ENCODE measurements at regions not wholly inside any gene's neighbourhood (a gene's known extent, or its start where the extent isn't known, plus 50 kb on each side); places are given as distances from the start of the nearest gene placed in this dataset.

DNA sequence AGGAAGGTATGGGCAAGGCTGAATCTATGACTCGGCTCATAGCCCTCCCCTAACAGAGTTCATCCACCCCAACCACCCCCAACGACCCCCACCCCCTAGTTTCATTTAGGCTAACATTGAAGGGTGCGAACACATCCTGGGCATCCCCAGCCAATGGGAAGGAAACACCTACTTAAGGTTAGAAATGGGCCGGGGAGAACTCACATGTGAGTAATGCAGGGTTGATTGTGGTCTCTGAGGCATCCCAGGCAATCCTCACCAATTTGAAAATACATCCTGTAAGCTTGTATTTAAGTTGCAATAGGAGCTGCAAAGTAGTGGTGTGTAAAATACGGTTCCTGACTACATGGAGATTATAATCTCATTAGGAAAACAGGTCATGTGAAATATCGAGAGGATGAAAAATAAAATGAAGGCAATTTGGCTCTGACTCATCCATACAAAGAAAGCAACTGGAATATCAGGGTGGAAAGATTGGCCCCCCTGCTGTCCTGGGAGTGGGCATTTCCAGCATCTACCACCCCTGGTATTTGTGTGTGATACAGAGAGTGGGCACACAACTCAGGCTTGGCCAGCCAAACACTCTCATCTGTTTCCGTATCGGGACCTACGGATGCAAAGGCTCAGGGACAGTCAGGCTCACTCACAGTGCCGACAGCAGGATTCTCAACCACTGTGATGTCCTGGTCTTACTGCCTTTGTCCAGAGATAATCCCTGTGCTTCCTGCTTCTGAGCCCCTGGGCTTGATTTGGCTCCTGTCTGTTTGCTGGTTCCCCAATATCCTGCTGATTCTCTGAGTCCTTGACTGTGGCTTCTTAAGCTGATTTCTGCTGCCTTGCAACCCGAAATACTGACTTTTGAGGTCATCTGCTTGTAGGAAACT is 90.0 kb upstream of the NCKAP5 start:
- in situ Hi-C loops (cut with MboI) = no loop called here
- Histone ChIP-seq H3K27ac (ENCODE audit: extremely low read depth, low read depth, low read length) (no peak overlapping the region), H3K4me2 (ENCODE audit: insufficient read depth, low read length) (no peak overlapping the region), H3K9me3 (replicated peaks; ENCODE audit: control insufficient read depth, insufficient read depth, low read depth, low read length) (no peaks in the 10 kb centered on the region), H3K4me3 (no peak overlapping the region), H3K79me2 (ENCODE audit: control insufficient read depth, insufficient read depth, low read length) (no peaks in the 10 kb centered on the region), H3K9me1 (ENCODE audit: control insufficient read depth, insufficient read depth, low read length) (no peaks in the 10 kb centered on the region), H3K27me3 (ENCODE audit: control insufficient read depth in 2 of 2, insufficient read depth in 2 of 2, low read length in 2 of 2) (no peaks in the 10 kb centered on the region), H2AFZ (ENCODE audit: low read depth, low read length) (no peak overlapping the region), H3K4me1 (replicated peaks in 1 of 2; ENCODE audit: control insufficient read depth in 2 of 2, insufficient read depth in 2 of 2, low read length in 2 of 2) (no peaks in the 10 kb centered on the region), H3K36me3 (ENCODE audit: control insufficient read depth, insufficient read depth, low read length) (no peaks in the 10 kb centered on the region), H4K20me1 (replicated peaks; ENCODE audit: control insufficient read depth, insufficient read depth, low read length) (no peaks in the 10 kb centered on the region), H3K9ac (ENCODE audit: insufficient read depth in 1 of 2, low read depth in 2 of 2, low read length in 2 of 2) (no peak overlapping the region)
- ChIA-PET POLR2A (no interaction called here), CTCF (ENCODE audit: low intra/inter-chr PET ratio) (no interaction called here)
- WGBS (ENCODE audit: insufficient coverage, low coverage, missing lambda C conversion rate) = 2% methylated on average over 10 of the region's 11 CpGs
- DNase-seq (ENCODE audit: extremely low read depth in 1 of 4, low spot score in 3 of 4) = no peak
- intact Hi-C loops (cut with micrococcal nuclease) = no loop called here
- FAIRE-seq = no peak
- ATAC-seq = no peak
- BruUV-seq (replicated peaks) = no TSS peak
- TF ChIP-seq SREBF1 (IDR thresholded peaks at IDR 0.05; ENCODE audit: borderline replicate concordance, low read depth, low read length) = no peak
- TF ChIP-seq, protein P1, sequence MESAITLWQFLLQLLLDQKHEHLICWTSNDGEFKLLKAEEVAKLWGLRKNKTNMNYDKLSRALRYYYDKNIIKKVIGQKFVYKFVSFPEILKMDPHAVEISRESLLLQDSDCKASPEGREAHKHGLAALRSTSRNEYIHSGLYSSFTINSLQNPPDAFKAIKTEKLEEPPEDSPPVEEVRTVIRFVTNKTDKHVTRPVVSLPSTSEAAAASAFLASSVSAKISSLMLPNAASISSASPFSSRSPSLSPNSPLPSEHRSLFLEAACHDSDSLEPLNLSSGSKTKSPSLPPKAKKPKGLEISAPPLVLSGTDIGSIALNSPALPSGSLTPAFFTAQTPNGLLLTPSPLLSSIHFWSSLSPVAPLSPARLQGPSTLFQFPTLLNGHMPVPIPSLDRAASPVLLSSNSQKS (CRISPR knock-in tag; IDR thresholded peaks at IDR 0.05) = no peak
- TF ChIP-seq, protein P2, sequence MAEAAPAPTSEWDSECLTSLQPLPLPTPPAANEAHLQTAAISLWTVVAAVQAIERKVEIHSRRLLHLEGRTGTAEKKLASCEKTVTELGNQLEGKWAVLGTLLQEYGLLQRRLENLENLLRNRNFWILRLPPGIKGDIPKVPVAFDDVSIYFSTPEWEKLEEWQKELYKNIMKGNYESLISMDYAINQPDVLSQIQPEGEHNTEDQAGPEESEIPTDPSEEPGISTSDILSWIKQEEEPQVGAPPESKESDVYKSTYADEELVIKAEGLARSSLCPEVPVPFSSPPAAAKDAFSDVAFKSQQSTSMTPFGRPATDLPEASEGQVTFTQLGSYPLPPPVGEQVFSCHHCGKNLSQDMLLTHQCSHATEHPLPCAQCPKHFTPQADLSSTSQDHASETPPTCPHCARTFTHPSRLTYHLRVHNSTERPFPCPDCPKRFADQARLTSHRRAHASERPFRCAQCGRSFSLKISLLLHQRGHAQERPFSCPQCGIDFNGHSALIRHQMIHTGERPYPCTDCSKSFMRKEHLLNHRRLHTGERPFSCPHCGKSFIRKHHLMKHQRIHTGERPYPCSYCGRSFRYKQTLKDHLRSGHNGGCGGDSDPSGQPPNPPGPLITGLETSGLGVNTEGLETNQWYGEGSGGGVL (CRISPR knock-in tag; IDR thresholded peaks at IDR 0.05) = no peak
- TF ChIP-seq, protein P3, sequence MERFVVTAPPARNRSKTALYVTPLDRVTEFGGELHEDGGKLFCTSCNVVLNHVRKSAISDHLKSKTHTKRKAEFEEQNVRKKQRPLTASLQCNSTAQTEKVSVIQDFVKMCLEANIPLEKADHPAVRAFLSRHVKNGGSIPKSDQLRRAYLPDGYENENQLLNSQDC (CRISPR knock-in tag; IDR thresholded peaks at IDR 0.05) = no peak
- no peak for TF ChIP-seq ELF1 (tag; IDR thresholded peaks at IDR 0.05)
- no peak for TF ChIP-seq TOE1 (IDR thresholded peaks at IDR 0.05; ENCODE audit: borderline replicate concordance)
- no peak for TF ChIP-seq TOE1 (CRISPR knock-in tag; IDR thresholded peaks at IDR 0.05; ENCODE audit: borderline replicate concordance, low read depth)
- TF ChIP-seq, protein P4, sequence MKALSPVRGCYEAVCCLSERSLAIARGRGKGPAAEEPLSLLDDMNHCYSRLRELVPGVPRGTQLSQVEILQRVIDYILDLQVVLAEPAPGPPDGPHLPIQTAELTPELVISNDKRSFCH (CRISPR knock-in tag; IDR thresholded peaks at IDR 0.05) = no peak
- TF ChIP-seq, protein P4 (tag; IDR thresholded peaks at IDR 0.05) = no peak
- no peak for TF ChIP-seq ZNF41 (CRISPR knock-in tag; conservative IDR thresholded peaks at IDR 0.05)
- no peak for TF ChIP-seq E2F3 (CRISPR knock-in tag; IDR thresholded peaks at IDR 0.05)
- no peak for TF ChIP-seq TAL1 (IDR thresholded peaks at IDR 0.05)
- TF ChIP-seq MAZ (CRISPR knock-in tag; conservative IDR thresholded peaks at IDR 0.05 in 1 of 2, IDR thresholded peaks at IDR 0.05 in 1 of 2) = no peak
- TF ChIP-seq NONO (IDR thresholded peaks at IDR 0.05; ENCODE audit: low read depth in 2 of 2, low read length in 1 of 2) = no peak
- TF ChIP-seq FUS (optimal IDR thresholded peaks at IDR 0.05; ENCODE audit: low read depth, low read length) = no peak
- TF ChIP-seq ARID1B (IDR thresholded peaks at IDR 0.05) = no peak
- TF ChIP-seq CAMTA2 (CRISPR knock-in tag; conservative IDR thresholded peaks at IDR 0.05) = no peak
- TF ChIP-seq KLF1 (tag; IDR thresholded peaks at IDR 0.05) = no peak
- no peak for TF ChIP-seq CBX1 (IDR thresholded peaks at IDR 0.05; ENCODE audit: low read depth)
